Kidney (tissue), 13 donors: ENCODE measurements at regions not wholly inside any gene's neighbourhood (a gene's known extent, or its start where the extent isn't known, plus 50 kb on each side); places are given as distances from the start of the nearest gene placed in this dataset.

ENCODE experiments used
- DNase-seq, 5 donors: peaks; one replicate each; pipeline ENCODE4 v3.0.0-alpha.2; 2013 to 2020
- FAIRE-seq: peaks from 2 replicates; lab custom pipeline; 2012; peaks lifted over from hg19 to GRCh38; lab: Jason Lieb, UNC
- H3K27ac ChIP-seq, 2 donors: one replicate each; pipeline ENCODE4 v1.7.0; 2013; ENCODE audit warnings: low read depth in 2 of 2, low read length in 2 of 2, inconsistent platforms in 1 of 2
- H3K27me3 ChIP-seq: one replicate; pipeline ENCODE4 v1.7.1; 2013; ENCODE audit warnings: low read length, inconsistent platforms; ENCODE audit not compliant: control insufficient read depth, insufficient read depth
- H3K36me3 ChIP-seq, 3 donors: one replicate each; pipeline versions ENCODE4 v1.7.0 to v1.7.1; 2013; ENCODE audit warnings: low read length in 3 of 3, control low read depth in 1 of 3, inconsistent platforms in 1 of 3; ENCODE audit not compliant: insufficient read depth in 3 of 3, control insufficient read depth in 2 of 3
- H3K4me1 ChIP-seq, 3 donors: one replicate each; pipeline versions ENCODE4 v1.7.0 to v1.7.1; 2013; ENCODE audit warnings: low read length in 3 of 3, inconsistent platforms in 1 of 3, low read depth in 1 of 3; ENCODE audit not compliant: control insufficient read depth in 2 of 3, insufficient read depth in 2 of 3
- H3K4me3 ChIP-seq, 3 donors: one replicate each; pipeline versions ENCODE4 v1.7.0 to v1.8.1; 2013; ENCODE audit warnings: low read length in 3 of 3, control low read depth in 1 of 3, inconsistent platforms in 1 of 3
- H3K9ac ChIP-seq, 3 donors: one replicate each; pipeline versions ENCODE4 v1.7.0 to v1.7.1; 2013; ENCODE audit warnings: low read length in 3 of 3, control low read depth in 1 of 3, inconsistent platforms in 1 of 3
- H3K9me3 ChIP-seq, 3 donors: one replicate each; pipeline versions ENCODE4 v1.7.0 to v1.7.1; 2013; ENCODE audit warnings: low read length in 3 of 3, control low read depth in 1 of 3, inconsistent platforms in 1 of 3; ENCODE audit not compliant: control insufficient read depth in 2 of 3, insufficient read depth in 1 of 3
- intact Hi-C: fragments of 100-400 bp; cut with DNase I; formaldehyde crosslinking; loops from one replicate; pipeline ENCODE4 v1.11.1; 2022
- TF ChIP-seq, protein P1 (sequence below): IDR thresholded peaks from 3 replicates; pipeline ENCODE4 v1.5.1; 2012; ENCODE audit warnings: mild to moderate bottlenecking, moderate library complexity, borderline replicate concordance; ENCODE audit not compliant: insufficient read depth; ENCODE audit errors: extremely low read depth
- donor health status: control.
- donor health status: control.
- donor health status: control.
- donor health status: control.
- donor health status: control.
- donor health status: DM: yes; HTN: yes; CAD: no.
- donor health status: Normal renal cell carcinoma (clear cell type).

- FAIRE-seq = no peak
- Histone ChIP-seq H3K9ac (no peak overlapping the region), H3K27me3 (no peaks in the 10 kb centered on the region), H3K4me3 (no peak overlapping the region), H3K27ac (no peak overlapping the region), H3K36me3 (no peaks in the 10 kb centered on the region), H3K4me1 (no peaks in the 10 kb centered on the region), H3K9me3 (no peaks in the 10 kb centered on the region)
- intact Hi-C loops = no loop called here
- TF ChIP-seq, protein P1, sequence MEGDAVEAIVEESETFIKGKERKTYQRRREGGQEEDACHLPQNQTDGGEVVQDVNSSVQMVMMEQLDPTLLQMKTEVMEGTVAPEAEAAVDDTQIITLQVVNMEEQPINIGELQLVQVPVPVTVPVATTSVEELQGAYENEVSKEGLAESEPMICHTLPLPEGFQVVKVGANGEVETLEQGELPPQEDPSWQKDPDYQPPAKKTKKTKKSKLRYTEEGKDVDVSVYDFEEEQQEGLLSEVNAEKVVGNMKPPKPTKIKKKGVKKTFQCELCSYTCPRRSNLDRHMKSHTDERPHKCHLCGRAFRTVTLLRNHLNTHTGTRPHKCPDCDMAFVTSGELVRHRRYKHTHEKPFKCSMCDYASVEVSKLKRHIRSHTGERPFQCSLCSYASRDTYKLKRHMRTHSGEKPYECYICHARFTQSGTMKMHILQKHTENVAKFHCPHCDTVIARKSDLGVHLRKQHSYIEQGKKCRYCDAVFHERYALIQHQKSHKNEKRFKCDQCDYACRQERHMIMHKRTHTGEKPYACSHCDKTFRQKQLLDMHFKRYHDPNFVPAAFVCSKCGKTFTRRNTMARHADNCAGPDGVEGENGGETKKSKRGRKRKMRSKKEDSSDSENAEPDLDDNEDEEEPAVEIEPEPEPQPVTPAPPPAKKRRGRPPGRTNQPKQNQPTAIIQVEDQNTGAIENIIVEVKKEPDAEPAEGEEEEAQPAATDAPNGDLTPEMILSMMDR = no peak
- no peak for DNase-seq
These were observed 286.1 kb upstream of the NPSR1 start for GRCh38 chr7:34371922-34372321.

- no peak for FAIRE-seq
- intact Hi-C loops = no loop called here
- no peak for DNase-seq
These were observed 284.1 kb upstream of the NPSR1 start for GRCh38 chr7:34373940-34374339.

GRCh38 chr7:34382166-34382893 is 275.7 kb upstream of the NPSR1 start:
- FAIRE-seq (no peak), DNase-seq (no peak)
- intact Hi-C loops = no loop called here
- Histone ChIP-seq H3K36me3 (no peaks in the 10 kb centered on the region), H3K27me3 (no peaks in the 10 kb centered on the region), H3K9me3 (peaks cover 0 to 6% (median 0%) of the 10 kb centered on the region in 3 donors), H3K9ac (no peak overlapping the region), H3K4me3 (no peak overlapping the region), H3K4me1 (no peaks in the 10 kb centered on the region), H3K27ac (no peak overlapping the region)
- TF ChIP-seq, protein P1 = no peak

More at GRCh38 chr7:34373940-34374339, 284.1 kb upstream of the NPSR1 start:
- H3K36me3 ChIP-seq = no peaks in the 10 kb centered on the region
- H3K4me1 ChIP-seq = no peaks in the 10 kb centered on the region
- TF ChIP-seq, protein P1 = no peak
- H3K9me3 ChIP-seq = no peaks in the 10 kb centered on the region
- H3K4me3 ChIP-seq = no peak overlapping the region
- no peak overlapping the region for H3K9ac ChIP-seq
- no peaks in the 10 kb centered on the region for H3K27me3 ChIP-seq
- H3K27ac ChIP-seq = no peak overlapping the region
